H1 (cell line): ENCODE measurements at regions not wholly inside any gene's neighbourhood (a gene's known extent, or its start where the extent isn't known, plus 50 kb on each side); places are given as distances from the start of the nearest gene placed in this dataset.

Experiments used
- CTCF ChIA-PET: fragments of 300-600 bp; sonication (Branson Sonifier 250); formaldehyde crosslinking; loops from one replicate; lab custom pipeline; 2021; ENCODE audit not compliant: partially characterized antibody; lab: Charles Lee
- POLR2A ChIA-PET: fragments of 300-600 bp; sonication (Branson Sonifier 250); formaldehyde crosslinking; loops from one replicate; lab custom pipeline; 2021; ENCODE audit warnings: inconsistent platforms; ENCODE audit not compliant: partially characterized antibody; lab: Charles Lee
- DNase-seq, 2 experiments: peaks; one replicate each; pipeline versions ENCODE4 v3.0.0 to v3.0.0-alpha.2; 2010 to 2022; ENCODE audit warnings: low spot score in 2 of 2, low read depth in 1 of 2, mixed read lengths in 1 of 2
- FAIRE-seq: peaks from 2 replicates; lab custom pipeline; 2011; peaks lifted over from hg19 to GRCh38; lab: Jason Lieb, UNC
- H2AFZ ChIP-seq: 2 replicates; pipeline ENCODE4 v1.8.1; 2012; ENCODE audit warnings: low read length, inconsistent platforms
- H2AK5ac ChIP-seq: 2 replicates; pipeline ENCODE4 v1.6.1; 2013; ENCODE audit warnings: low read depth, low read length
- H2BK120ac ChIP-seq: replicated peaks from 2 replicates; pipeline ENCODE3; 2013; ENCODE audit warnings: low read depth, low read length, inconsistent platforms
- H2BK12ac ChIP-seq: 2 replicates; pipeline ENCODE4 v1.6.1; 2013; ENCODE audit warnings: low read depth, low read length
- H2BK15ac ChIP-seq: 2 replicates; pipeline ENCODE4 v1.6.1; 2013; ENCODE audit warnings: low read length
- H2BK20ac ChIP-seq: 2 replicates; pipeline ENCODE4 v1.6.1; 2013; ENCODE audit warnings: low read length
- H2BK5ac ChIP-seq: 2 replicates; pipeline ENCODE4 v1.6.1; 2013; ENCODE audit warnings: low read depth, low read length
- H3K14ac ChIP-seq: 2 replicates; pipeline ENCODE4 v1.6.1; 2013; ENCODE audit warnings: inconsistent platforms; ENCODE audit not compliant: insufficient read length
- H3K18ac ChIP-seq: 2 replicates; pipeline ENCODE4 v1.6.1; 2013; ENCODE audit warnings: low read length; ENCODE audit errors: extremely low read depth
- H3K23ac ChIP-seq: 2 replicates; pipeline ENCODE4 v1.6.1; 2013; ENCODE audit warnings: inconsistent platforms; ENCODE audit not compliant: insufficient read length
- H3K23me2 ChIP-seq: 2 replicates; pipeline ENCODE4 v1.6.1; 2013; ENCODE audit warnings: low read depth, low read length
- H3K27ac ChIP-seq: 2 replicates; pipeline ENCODE4 v1.6.1; 2011; ENCODE audit warnings: low read depth, low read length, inconsistent platforms
- H3K27me3 ChIP-seq, 4 experiments: replicated peaks in 1 of 4; 1 replicate in 1 of 4; 2 replicates in 3 of 4; pipeline versions ENCODE4 v1.6.1 to v1.8.1; 2011 to 2013; ENCODE audit warnings: low read length in 3 of 4, mild to moderate bottlenecking in 3 of 4, inconsistent platforms in 2 of 4, mixed read lengths in 2 of 4, moderate library complexity in 1 of 4; ENCODE audit not compliant: control insufficient read depth in 3 of 4, insufficient read depth in 3 of 4; ENCODE audit errors: extremely low read depth in 1 of 4
- H3K36me3 ChIP-seq, 4 experiments: 2 replicates each; pipeline versions ENCODE4 v1.6.1 to v1.8.1; 2011 to 2013; ENCODE audit warnings: mild to moderate bottlenecking in 4 of 4, low read length in 3 of 4, moderate library complexity in 2 of 4, control low read depth in 1 of 4, inconsistent platforms in 1 of 4; ENCODE audit not compliant: insufficient read depth in 4 of 4, control insufficient read depth in 2 of 4
- H3K4ac ChIP-seq: replicated peaks from 2 replicates; pipeline ENCODE3; 2013; ENCODE audit warnings: low read length, low read depth, mixed read lengths, inconsistent platforms; ENCODE audit not compliant: insufficient read length
- H3K4me1 ChIP-seq, 4 experiments: replicated peaks in 1 of 4; 1 replicate in 1 of 4; 2 replicates in 3 of 4; pipeline versions ENCODE4 v1.6.1 to v1.8.1; 2011 to 2013; ENCODE audit warnings: low read length in 3 of 4, inconsistent platforms in 2 of 4, mixed read lengths in 1 of 4; ENCODE audit not compliant: insufficient read depth in 4 of 4, control insufficient read depth in 3 of 4
- H3K4me2 ChIP-seq, 2 experiments: 2 replicates each; pipeline versions ENCODE4 v1.6.1 to v1.8.1; 2011 to 2013; ENCODE audit warnings: low read depth in 2 of 2, low read length in 2 of 2, control low read depth in 1 of 2, inconsistent platforms in 1 of 2, mild to moderate bottlenecking in 1 of 2; ENCODE audit not compliant: insufficient read depth in 1 of 2
- H3K4me3 ChIP-seq, 4 experiments: fragments of 200-600, 300-600 bp in 1 of 4; sonication (generic), shearing (Covaris generic), sonication (Bioruptor Twin) in 1 of 4; 2 replicates each; pipeline versions ENCODE4 v1.5.1 to v1.8.1; 2011 to 2016; ENCODE audit warnings: low read length in 4 of 4, low read depth in 3 of 4, control low read depth in 2 of 4, inconsistent platforms in 2 of 4, mild to moderate bottlenecking in 2 of 4, mixed read lengths in 1 of 4, moderate library complexity in 1 of 4; ENCODE audit not compliant: insufficient read depth in 2 of 4; ENCODE audit errors: extremely low read depth in 1 of 4
- H3K56ac ChIP-seq: replicated peaks from 2 replicates; pipeline ENCODE3; 2013; ENCODE audit warnings: low read depth, mild to moderate bottlenecking, mixed read lengths, low read length, inconsistent platforms; ENCODE audit not compliant: insufficient read length
- H3K79me1 ChIP-seq: 2 replicates; pipeline ENCODE4 v1.6.1; 2013; ENCODE audit warnings: low read depth, low read length, control low read depth
- H3K79me2 ChIP-seq, 2 experiments: 2 replicates each; pipeline versions ENCODE4 v1.6.1 to v1.8.1; 2012 to 2013; ENCODE audit warnings: low read length in 2 of 2, mild to moderate bottlenecking in 2 of 2, inconsistent platforms in 1 of 2; ENCODE audit not compliant: insufficient read depth in 2 of 2, control insufficient read depth in 1 of 2
- H3K9ac ChIP-seq, 4 experiments: replicated peaks in 1 of 4; 1 replicate in 1 of 4; 2 replicates in 3 of 4; pipeline versions ENCODE4 v1.6.1 to v1.8.1; 2011 to 2013; ENCODE audit warnings: low read depth in 3 of 4, low read length in 3 of 4, control low read depth in 2 of 4, mild to moderate bottlenecking in 2 of 4, moderate library complexity in 2 of 4, inconsistent platforms in 1 of 4; ENCODE audit errors: extremely low read depth in 1 of 4
- H3K9me3 ChIP-seq, 2 experiments: 2 replicates each; pipeline versions ENCODE4 v1.6.1 to v1.8.1; 2012 to 2013; ENCODE audit warnings: mild to moderate bottlenecking in 2 of 2, moderate library complexity in 2 of 2, control low read depth in 1 of 2, inconsistent platforms in 1 of 2, low read depth in 1 of 2, low read length in 1 of 2, mixed read lengths in 1 of 2; ENCODE audit not compliant: insufficient read depth in 2 of 2
- H4K20me1 ChIP-seq, 2 experiments: replicated peaks in 1 of 2; 2 replicates each; pipeline versions ENCODE3 to v1.8.1; 2011 to 2013; ENCODE audit warnings: inconsistent platforms in 2 of 2, low read length in 2 of 2, mild to moderate bottlenecking in 1 of 2; ENCODE audit not compliant: insufficient read depth in 2 of 2, control insufficient read depth in 1 of 2
- H4K5ac ChIP-seq: 2 replicates; pipeline ENCODE4 v1.6.1; 2013; ENCODE audit warnings: low read length, low read depth, mixed read lengths, inconsistent platforms; ENCODE audit not compliant: insufficient read length
- H4K8ac ChIP-seq: 2 replicates; pipeline ENCODE4 v1.8.0; 2013; ENCODE audit warnings: mild to moderate bottlenecking, moderate library complexity, low read length, inconsistent platforms; ENCODE audit not compliant: insufficient read depth; ENCODE audit errors: extremely low read depth
- H4K91ac ChIP-seq: replicated peaks from 2 replicates; pipeline ENCODE3; 2013; ENCODE audit warnings: low read length, mixed read lengths, inconsistent platforms; ENCODE audit not compliant: insufficient read length
- EZH2 ChIP-seq: fragments of 200-600 bp; sonication (generic); IDR thresholded peaks from 2 replicates; pipeline ENCODE4 v1.7.1; 2012; ENCODE audit warnings: low read depth, mild to moderate bottlenecking, moderate library complexity, low read length, inconsistent platforms; ENCODE audit not compliant: severe bottlenecking
- FOSL1 ChIP-seq: IDR thresholded peaks from 2 replicates; pipeline ENCODE4 v1.6.1; 2011; ENCODE audit warnings: mild to moderate bottlenecking, low read depth, low read length, moderate library complexity; ENCODE audit not compliant: insufficient read depth
- HDAC6 ChIP-seq: IDR thresholded peaks from one replicate; pipeline ENCODE4 v1.7.1; 2012; ENCODE audit warnings: low read depth, mild to moderate bottlenecking, inconsistent platforms, low read length, moderate library complexity
- POLR2A ChIP-seq, 2 experiments: IDR thresholded peaks; 1 replicate in 1 of 2; 2 replicates in 1 of 2; pipeline ENCODE4 v1.6.1; 2011; ENCODE audit warnings: low read depth in 2 of 2, low read length in 2 of 2, mild to moderate bottlenecking in 2 of 2; ENCODE audit errors: control extremely low read depth in 1 of 2
- WGBS, 2 experiments: shearing (Covaris generic) in 1 of 2; methylation state at CpG; one replicate each; pipeline versions ENCODE4 v1.1.6 to v1.1.7; 2013 to 2015; ENCODE audit warnings: low lambda C conversion rate in 2 of 2, mixed read lengths in 2 of 2, inconsistent platforms in 1 of 2, low coverage in 1 of 2, missing lambda C conversion rate in 1 of 2; ENCODE audit not compliant: insufficient replicate concordance in 2 of 2, insufficient coverage in 1 of 2, insufficient read length in 1 of 2; ENCODE audit errors: extremely low coverage in 1 of 2, missing lambda C conversion rate in 1 of 2; 5-methylcytosine and 5-hydroxymethylcytosine counted together

- Histone ChIP-seq H2BK20ac (no peak overlapping the region), H4K8ac (no peak overlapping the region), H3K14ac (no peak overlapping the region), H3K79me2 (no peaks in the 10 kb centered on the region), H2BK15ac (no peak overlapping the region), H3K9me3 (peaks cover 3 to 7% of the 10 kb centered on the region in 2 experiments; a peak in 3 of 4 replicates), H3K23me2 (peaks cover 4% of the 10 kb centered on the region; the same call in 1 of the 2 replicates), H4K5ac (no peak overlapping the region), H3K9ac (no peak overlapping the region), H2AFZ (no peak overlapping the region), H2BK5ac (no peak overlapping the region), H3K4me3 (no peak overlapping the region), H3K27ac (no peak overlapping the region), H2AK5ac (no peak overlapping the region), H3K18ac (no peak overlapping the region), H3K4me2 (no peak overlapping the region), H3K23ac (no peak overlapping the region), H2BK120ac (no peak overlapping the region), H2BK12ac (no peak overlapping the region), H3K27me3 (no peaks in the 10 kb centered on the region), H3K79me1 (no peaks in the 10 kb centered on the region), H3K4me1 (peaks cover 0 to 3% (median 0%) of the 10 kb centered on the region in 4 experiments; a peak in 1 of 7 replicates), H4K20me1 (peaks cover 0 to 2% of the 10 kb centered on the region in 2 experiments), H4K91ac (no peak overlapping the region), H3K4ac (no peak overlapping the region), H3K36me3 (no peaks in the 10 kb centered on the region), H3K56ac (no peak overlapping the region)
- DNase-seq (no peak), FAIRE-seq (no peak)
- ChIA-PET CTCF (no interaction called here), POLR2A (no interaction called here)
- TF ChIP-seq HDAC6: no peak
- TF ChIP-seq EZH2: no peak
- no peak for TF ChIP-seq POLR2A (IDR thresholded peaks at IDR 0.05; ENCODE audit: control extremely low read depth in 1 of 2, low read depth in 2 of 2, low read length in 2 of 2)
- no peak for TF ChIP-seq FOSL1
- 80% methylated on average over 7 of the region's 7 CpGs; no CpG with 5 or more reads in 1 of the 2 experiments for WGBS, 2 experiments
Measured at GRCh38 chr1:5156416-5157120, 502.2 kb downstream of the AJAP1 start.
